B cell (primary cell): ENCODE measurements at regions not wholly inside any gene's neighbourhood (a gene's known extent, or its start where the extent isn't known, plus 50 kb on each side); places are given as distances from the start of the nearest gene placed in this dataset.

ENCODE experiments used
- EZH2 ChIP-seq: IDR thresholded peaks from 2 replicates; pipeline ENCODE4 v1.6.1; 2012; ENCODE audit warnings: borderline replicate concordance, low read depth, mild to moderate bottlenecking, moderate library complexity, low read length; ENCODE audit not compliant: insufficient read depth, poor library complexity, severe bottlenecking
- TF ChIP-seq, protein P1 (sequence below): fragments of 200-600 bp; IDR thresholded peaks from one replicate; pipeline ENCODE4 v1.8.0; 2022; ENCODE audit warnings: antibody characterized with exemption, mild to moderate bottlenecking

- TF ChIP-seq EZH2: no peak
- TF ChIP-seq, protein P1, sequence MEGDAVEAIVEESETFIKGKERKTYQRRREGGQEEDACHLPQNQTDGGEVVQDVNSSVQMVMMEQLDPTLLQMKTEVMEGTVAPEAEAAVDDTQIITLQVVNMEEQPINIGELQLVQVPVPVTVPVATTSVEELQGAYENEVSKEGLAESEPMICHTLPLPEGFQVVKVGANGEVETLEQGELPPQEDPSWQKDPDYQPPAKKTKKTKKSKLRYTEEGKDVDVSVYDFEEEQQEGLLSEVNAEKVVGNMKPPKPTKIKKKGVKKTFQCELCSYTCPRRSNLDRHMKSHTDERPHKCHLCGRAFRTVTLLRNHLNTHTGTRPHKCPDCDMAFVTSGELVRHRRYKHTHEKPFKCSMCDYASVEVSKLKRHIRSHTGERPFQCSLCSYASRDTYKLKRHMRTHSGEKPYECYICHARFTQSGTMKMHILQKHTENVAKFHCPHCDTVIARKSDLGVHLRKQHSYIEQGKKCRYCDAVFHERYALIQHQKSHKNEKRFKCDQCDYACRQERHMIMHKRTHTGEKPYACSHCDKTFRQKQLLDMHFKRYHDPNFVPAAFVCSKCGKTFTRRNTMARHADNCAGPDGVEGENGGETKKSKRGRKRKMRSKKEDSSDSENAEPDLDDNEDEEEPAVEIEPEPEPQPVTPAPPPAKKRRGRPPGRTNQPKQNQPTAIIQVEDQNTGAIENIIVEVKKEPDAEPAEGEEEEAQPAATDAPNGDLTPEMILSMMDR: no peak
Measured at GRCh38 chr2:239532859-239533258, 132.0 kb upstream of the HDAC4 start.
